ENCODE measurements at regions not wholly inside any gene's neighbourhood (a gene's known extent, or its start where the extent isn't known, plus 50 kb on each side); places are given as distances from the start of the nearest gene placed in this dataset.

GRCh38 chr5:93100428-93100827 lies 480.6 kb downstream of the NR2F1-AS1 start:
- Histone ChIP-seq H4K20me1 (ENCODE audit: insufficient read depth, low read length) (no peaks in the 10 kb centered on the region), H3K27me3 (ENCODE audit: insufficient read depth, low read length) (no peaks in the 10 kb centered on the region), H3K4me1 (ENCODE audit: insufficient read depth, low read length, severe bottlenecking) (no peaks in the 10 kb centered on the region), H3F3A (ENCODE audit: insufficient read depth, low read length) (no peaks in the 10 kb centered on the region), H3K36me3 (ENCODE audit: insufficient read depth, low read length) (no peaks in the 10 kb centered on the region), H2AFZ (ENCODE audit: low read length) (no peak overlapping the region), H3K4me2 (ENCODE audit: low read length) (no peak overlapping the region), H3K79me2 (ENCODE audit: insufficient read depth, low read length) (no peaks in the 10 kb centered on the region), H3K9ac (ENCODE audit: low read length) (no peak overlapping the region), H3K9me2 (ENCODE audit: low read depth, low read length) (no peaks in the 10 kb centered on the region), H3K27ac (ENCODE audit: low read depth, low read length, poor library complexity, severe bottlenecking) (no peak overlapping the region), H3K9me3 (ENCODE audit: low read length) (no peaks in the 10 kb centered on the region), H3K4me3 (ENCODE audit: low read depth, low read length, poor library complexity, severe bottlenecking) (no peak overlapping the region)
- no peak for TF ChIP-seq CTCF (IDR thresholded peaks at IDR 0.05; ENCODE audit: low read length)
- no peak for TF ChIP-seq EZH2 (IDR thresholded peaks at IDR 0.05; ENCODE audit: borderline replicate concordance, low read length)

DNA sequence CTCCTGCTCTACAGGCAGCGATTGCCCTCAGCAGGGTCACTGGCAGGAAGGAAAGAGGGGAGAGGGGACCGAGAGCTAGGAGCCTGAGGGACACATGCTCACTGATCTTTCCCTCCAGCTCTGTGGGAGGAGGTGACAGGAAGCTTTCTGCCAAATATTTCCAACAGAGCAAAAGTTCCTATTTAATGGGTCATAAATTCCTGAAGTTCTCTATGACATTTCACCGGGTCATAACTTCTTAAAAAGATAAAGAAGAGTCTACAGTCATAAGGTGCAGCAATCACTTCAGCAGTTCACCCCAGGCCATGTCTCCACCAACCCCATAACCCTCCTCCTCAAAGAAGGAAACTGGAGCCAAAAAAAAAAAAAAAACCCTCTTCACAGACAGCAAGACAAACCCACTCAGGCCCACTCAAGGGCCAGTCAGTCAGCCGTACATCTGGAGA lies 481.1 kb downstream of the NR2F1-AS1 start:
- no peaks in the 10 kb centered on the region for H3K9me2 ChIP-seq (ENCODE audit: low read depth, low read length)

GRCh38 chr5:93096561-93096960 lies 484.5 kb downstream of the NR2F1-AS1 start:
- Histone ChIP-seq H3F3A (ENCODE audit: insufficient read depth, low read length) (no peaks in the 10 kb centered on the region), H3K9ac (ENCODE audit: low read length) (no peak overlapping the region), H3K9me2 (ENCODE audit: low read depth, low read length) (no peaks in the 10 kb centered on the region), H3K27ac (ENCODE audit: low read depth, low read length, poor library complexity, severe bottlenecking) (no peak overlapping the region), H3K4me2 (ENCODE audit: low read length) (no peak overlapping the region), H3K36me3 (ENCODE audit: insufficient read depth, low read length) (no peaks in the 10 kb centered on the region), H3K4me1 (ENCODE audit: insufficient read depth, low read length, severe bottlenecking) (no peaks in the 10 kb centered on the region), H3K9me3 (ENCODE audit: low read length) (no peaks in the 10 kb centered on the region), H3K4me3 (ENCODE audit: low read depth, low read length, poor library complexity, severe bottlenecking) (no peak overlapping the region), H2AFZ (ENCODE audit: low read length) (no peak overlapping the region), H3K79me2 (ENCODE audit: insufficient read depth, low read length) (no peaks in the 10 kb centered on the region), H4K20me1 (ENCODE audit: insufficient read depth, low read length) (no peaks in the 10 kb centered on the region), H3K27me3 (ENCODE audit: insufficient read depth, low read length) (no peaks in the 10 kb centered on the region)
- no peak for TF ChIP-seq CTCF (IDR thresholded peaks at IDR 0.05; ENCODE audit: low read length)
- no peak for TF ChIP-seq EZH2 (IDR thresholded peaks at IDR 0.05; ENCODE audit: borderline replicate concordance, low read length)

More for the DNA sequence above, 481.1 kb downstream of the NR2F1-AS1 start:
- Histone ChIP-seq H3K79me2 (ENCODE audit: insufficient read depth, low read length) (no peaks in the 10 kb centered on the region), H3K9ac (ENCODE audit: low read length) (no peak overlapping the region), H3K27ac (ENCODE audit: low read depth, low read length, poor library complexity, severe bottlenecking) (no peak overlapping the region), H3K4me2 (ENCODE audit: low read length) (no peak overlapping the region), H3F3A (ENCODE audit: insufficient read depth, low read length) (no peaks in the 10 kb centered on the region), H3K4me3 (ENCODE audit: low read depth, low read length, poor library complexity, severe bottlenecking) (no peak overlapping the region), H3K36me3 (ENCODE audit: insufficient read depth, low read length) (no peaks in the 10 kb centered on the region), H3K4me1 (ENCODE audit: insufficient read depth, low read length, severe bottlenecking) (no peaks in the 10 kb centered on the region), H2AFZ (ENCODE audit: low read length) (no peak overlapping the region), H4K20me1 (ENCODE audit: insufficient read depth, low read length) (no peaks in the 10 kb centered on the region), H3K27me3 (ENCODE audit: insufficient read depth, low read length) (no peaks in the 10 kb centered on the region), H3K9me3 (ENCODE audit: low read length) (no peaks in the 10 kb centered on the region)
- TF ChIP-seq EZH2 (IDR thresholded peaks at IDR 0.05; ENCODE audit: borderline replicate concordance, low read length) (no peak), CTCF (IDR thresholded peaks at IDR 0.05; ENCODE audit: low read length) (no peak)

Data from OCI-LY1 (cell line).